ENCODE measurements at regions not wholly inside any gene's neighbourhood (a gene's known extent, or its start where the extent isn't known, plus 50 kb on each side); places are given as distances from the start of the nearest gene placed in this dataset.

DNA sequence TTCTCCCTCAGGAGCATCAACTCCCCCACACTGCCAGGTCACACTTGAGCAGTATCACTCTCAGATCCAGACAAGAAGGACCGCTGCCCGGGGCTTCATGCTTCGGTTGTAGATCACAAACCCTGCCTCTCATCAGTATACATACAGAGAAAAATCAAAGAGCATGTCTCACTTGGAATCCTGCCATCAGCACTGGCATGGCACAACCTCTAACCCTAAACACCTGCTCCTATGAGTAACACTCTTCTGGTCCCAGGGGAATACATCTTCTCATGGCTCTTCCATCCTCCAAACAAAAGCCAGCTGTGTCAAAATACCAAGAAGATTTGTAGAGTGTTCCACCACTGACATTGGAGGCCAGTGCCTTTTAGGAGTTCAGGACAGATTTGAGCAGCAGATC lies 84.8 kb upstream of the MIER3 start:
- no peak for TF ChIP-seq EZH2 (IDR thresholded peaks at IDR 0.05; ENCODE audit: borderline replicate concordance, low read length)
- TF ChIP-seq, protein P1, sequence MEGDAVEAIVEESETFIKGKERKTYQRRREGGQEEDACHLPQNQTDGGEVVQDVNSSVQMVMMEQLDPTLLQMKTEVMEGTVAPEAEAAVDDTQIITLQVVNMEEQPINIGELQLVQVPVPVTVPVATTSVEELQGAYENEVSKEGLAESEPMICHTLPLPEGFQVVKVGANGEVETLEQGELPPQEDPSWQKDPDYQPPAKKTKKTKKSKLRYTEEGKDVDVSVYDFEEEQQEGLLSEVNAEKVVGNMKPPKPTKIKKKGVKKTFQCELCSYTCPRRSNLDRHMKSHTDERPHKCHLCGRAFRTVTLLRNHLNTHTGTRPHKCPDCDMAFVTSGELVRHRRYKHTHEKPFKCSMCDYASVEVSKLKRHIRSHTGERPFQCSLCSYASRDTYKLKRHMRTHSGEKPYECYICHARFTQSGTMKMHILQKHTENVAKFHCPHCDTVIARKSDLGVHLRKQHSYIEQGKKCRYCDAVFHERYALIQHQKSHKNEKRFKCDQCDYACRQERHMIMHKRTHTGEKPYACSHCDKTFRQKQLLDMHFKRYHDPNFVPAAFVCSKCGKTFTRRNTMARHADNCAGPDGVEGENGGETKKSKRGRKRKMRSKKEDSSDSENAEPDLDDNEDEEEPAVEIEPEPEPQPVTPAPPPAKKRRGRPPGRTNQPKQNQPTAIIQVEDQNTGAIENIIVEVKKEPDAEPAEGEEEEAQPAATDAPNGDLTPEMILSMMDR (IDR thresholded peaks at IDR 0.05; ENCODE audit: low read length), result no peak
